HL-60 (cell line): ENCODE measurements at regions not wholly inside any gene's neighbourhood (a gene's known extent, or its start where the extent isn't known, plus 50 kb on each side); places are given as distances from the start of the nearest gene placed in this dataset.

ENCODE experiments used
- DNase-seq, 2 experiments: peaks; one replicate each; pipeline ENCODE4 v3.0.0-alpha.2; 2010 to 2020; ENCODE audit warnings: low read depth in 1 of 2, low spot score in 1 of 2
- H3K27ac ChIP-seq: fragments of 250-450 bp; sonication (Bioruptor Pico); replicated peaks from 2 replicates; pipeline ENCODE4 v1.5.1; 2020; ENCODE audit warnings: mild to moderate bottlenecking, moderate library complexity
- H3K27me3 ChIP-seq: fragments of 250-450 bp; sonication (Bioruptor Pico); 2 replicates; pipeline ENCODE4 v1.5.1; 2021; ENCODE audit warnings: mild to moderate bottlenecking, moderate library complexity; ENCODE audit not compliant: insufficient read depth, poor library complexity, severe bottlenecking
- H3K4me3 ChIP-seq: replicated peaks from 2 replicates; pipeline ENCODE4 v1.5.1; 2011; ENCODE audit warnings: mild to moderate bottlenecking, control low read depth, low read length; ENCODE audit not compliant: insufficient read depth
- CTCF ChIP-seq: IDR thresholded peaks from one replicate; pipeline ENCODE4 v1.5.1; 2011; ENCODE audit warnings: low read length, control low read depth, inconsistent platforms; ENCODE audit not compliant: insufficient read depth
- GABPA ChIP-seq: IDR thresholded peaks from 2 replicates; pipeline ENCODE4 v1.6.1; 2012; ENCODE audit warnings: low read depth
- POLR2AphosphoS5 ChIP-seq: IDR thresholded peaks from 2 replicates; pipeline ENCODE4 v1.6.1; 2012; ENCODE audit warnings: low read depth
- SPI1 ChIP-seq: IDR thresholded peaks from 2 replicates; pipeline ENCODE4 v1.6.1; 2012; ENCODE audit warnings: low read depth, mild to moderate bottlenecking, borderline replicate concordance
- TF ChIP-seq, protein P1 (sequence below): IDR thresholded peaks from 2 replicates; pipeline ENCODE4 v1.6.1; 2012; ENCODE audit warnings: low read depth; ENCODE audit not compliant: insufficient replicate concordance

- no peak overlapping the region for H3K4me3 ChIP-seq
- no peaks in the 10 kb centered on the region for H3K27me3 ChIP-seq
- no peak overlapping the region for H3K27ac ChIP-seq
- DNase-seq = no peak
- TF ChIP-seq, protein P1, sequence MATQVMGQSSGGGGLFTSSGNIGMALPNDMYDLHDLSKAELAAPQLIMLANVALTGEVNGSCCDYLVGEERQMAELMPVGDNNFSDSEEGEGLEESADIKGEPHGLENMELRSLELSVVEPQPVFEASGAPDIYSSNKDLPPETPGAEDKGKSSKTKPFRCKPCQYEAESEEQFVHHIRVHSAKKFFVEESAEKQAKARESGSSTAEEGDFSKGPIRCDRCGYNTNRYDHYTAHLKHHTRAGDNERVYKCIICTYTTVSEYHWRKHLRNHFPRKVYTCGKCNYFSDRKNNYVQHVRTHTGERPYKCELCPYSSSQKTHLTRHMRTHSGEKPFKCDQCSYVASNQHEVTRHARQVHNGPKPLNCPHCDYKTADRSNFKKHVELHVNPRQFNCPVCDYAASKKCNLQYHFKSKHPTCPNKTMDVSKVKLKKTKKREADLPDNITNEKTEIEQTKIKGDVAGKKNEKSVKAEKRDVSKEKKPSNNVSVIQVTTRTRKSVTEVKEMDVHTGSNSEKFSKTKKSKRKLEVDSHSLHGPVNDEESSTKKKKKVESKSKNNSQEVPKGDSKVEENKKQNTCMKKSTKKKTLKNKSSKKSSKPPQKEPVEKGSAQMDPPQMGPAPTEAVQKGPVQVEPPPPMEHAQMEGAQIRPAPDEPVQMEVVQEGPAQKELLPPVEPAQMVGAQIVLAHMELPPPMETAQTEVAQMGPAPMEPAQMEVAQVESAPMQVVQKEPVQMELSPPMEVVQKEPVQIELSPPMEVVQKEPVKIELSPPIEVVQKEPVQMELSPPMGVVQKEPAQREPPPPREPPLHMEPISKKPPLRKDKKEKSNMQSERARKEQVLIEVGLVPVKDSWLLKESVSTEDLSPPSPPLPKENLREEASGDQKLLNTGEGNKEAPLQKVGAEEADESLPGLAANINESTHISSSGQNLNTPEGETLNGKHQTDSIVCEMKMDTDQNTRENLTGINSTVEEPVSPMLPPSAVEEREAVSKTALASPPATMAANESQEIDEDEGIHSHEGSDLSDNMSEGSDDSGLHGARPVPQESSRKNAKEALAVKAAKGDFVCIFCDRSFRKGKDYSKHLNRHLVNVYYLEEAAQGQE = no peak
- TF ChIP-seq CTCF (no peak), GABPA (no peak), POLR2AphosphoS5 (no peak), SPI1 (no peak)
Observed at GRCh38 chr13:105847527-105848291, 687.8 kb downstream of the EFNB2 start.

GRCh38 chr13:105846923-105847322 lies 688.5 kb downstream of the EFNB2 start:
- TF ChIP-seq GABPA = no peak
- TF ChIP-seq, protein P1 = no peak
- TF ChIP-seq SPI1 = no peak
- TF ChIP-seq CTCF = no peak
- TF ChIP-seq POLR2AphosphoS5 = no peak
- Histone ChIP-seq H3K4me3 (no peak overlapping the region), H3K27me3 (no peaks in the 10 kb centered on the region), H3K27ac (no peak overlapping the region)
- DNase-seq = no peak

GRCh38 chr13:105841286-105841685 lies 694.2 kb downstream of the EFNB2 start:
- DNase-seq = no peak
- TF ChIP-seq, protein P1 = no peak
- TF ChIP-seq GABPA (no peak), POLR2AphosphoS5 (no peak), SPI1 (no peak), CTCF (no peak)
- no peak overlapping the region for H3K27ac ChIP-seq
- no peak overlapping the region for H3K4me3 ChIP-seq
- H3K27me3 ChIP-seq = no peaks in the 10 kb centered on the region
